ENCODE measurements at regions not wholly inside any gene's neighbourhood (a gene's known extent, or its start where the extent isn't known, plus 50 kb on each side); places are given as distances from the start of the nearest gene placed in this dataset.

DNA sequence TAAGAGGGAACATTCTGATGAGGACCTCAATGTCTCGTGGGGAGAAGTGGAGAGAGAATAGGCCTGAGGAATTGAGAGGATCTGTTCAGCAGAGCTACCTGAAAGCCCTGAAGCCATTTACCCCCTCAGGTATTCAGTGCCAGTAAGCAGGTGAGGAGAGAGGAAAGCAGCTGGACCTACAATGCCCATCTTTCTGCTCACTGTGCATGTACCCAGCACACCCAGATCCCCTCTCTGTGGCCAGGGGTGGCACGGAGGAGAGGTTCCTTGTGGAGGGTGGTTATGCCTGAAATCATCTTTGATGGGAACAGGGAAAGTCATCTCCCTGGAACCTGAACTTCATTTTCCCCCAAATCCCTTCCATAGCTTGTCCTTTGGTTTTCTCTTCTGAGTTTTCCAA lies 277.8 kb upstream of the B3GAT1 start:
- TF ChIP-seq, protein P1, sequence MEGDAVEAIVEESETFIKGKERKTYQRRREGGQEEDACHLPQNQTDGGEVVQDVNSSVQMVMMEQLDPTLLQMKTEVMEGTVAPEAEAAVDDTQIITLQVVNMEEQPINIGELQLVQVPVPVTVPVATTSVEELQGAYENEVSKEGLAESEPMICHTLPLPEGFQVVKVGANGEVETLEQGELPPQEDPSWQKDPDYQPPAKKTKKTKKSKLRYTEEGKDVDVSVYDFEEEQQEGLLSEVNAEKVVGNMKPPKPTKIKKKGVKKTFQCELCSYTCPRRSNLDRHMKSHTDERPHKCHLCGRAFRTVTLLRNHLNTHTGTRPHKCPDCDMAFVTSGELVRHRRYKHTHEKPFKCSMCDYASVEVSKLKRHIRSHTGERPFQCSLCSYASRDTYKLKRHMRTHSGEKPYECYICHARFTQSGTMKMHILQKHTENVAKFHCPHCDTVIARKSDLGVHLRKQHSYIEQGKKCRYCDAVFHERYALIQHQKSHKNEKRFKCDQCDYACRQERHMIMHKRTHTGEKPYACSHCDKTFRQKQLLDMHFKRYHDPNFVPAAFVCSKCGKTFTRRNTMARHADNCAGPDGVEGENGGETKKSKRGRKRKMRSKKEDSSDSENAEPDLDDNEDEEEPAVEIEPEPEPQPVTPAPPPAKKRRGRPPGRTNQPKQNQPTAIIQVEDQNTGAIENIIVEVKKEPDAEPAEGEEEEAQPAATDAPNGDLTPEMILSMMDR (IDR thresholded peaks at IDR 0.05; ENCODE audit: insufficient read depth, low read depth, low read length): no peak
- Histone ChIP-seq H3K4me3 (ENCODE audit: low read depth, low read length) (no peak overlapping the region), H3K36me3 (ENCODE audit: control insufficient read depth, insufficient read depth, low read length) (no peaks in the 10 kb centered on the region; the same call in 1 of the 2 replicates), H3K27me3 (ENCODE audit: control insufficient read depth, insufficient read depth, low read length) (no peaks in the 10 kb centered on the region)
- ChIA-PET CTCF (no interaction called here), POLR2A (no interaction called here)
- DNase-seq (ENCODE audit: low read depth): no peak

DNA sequence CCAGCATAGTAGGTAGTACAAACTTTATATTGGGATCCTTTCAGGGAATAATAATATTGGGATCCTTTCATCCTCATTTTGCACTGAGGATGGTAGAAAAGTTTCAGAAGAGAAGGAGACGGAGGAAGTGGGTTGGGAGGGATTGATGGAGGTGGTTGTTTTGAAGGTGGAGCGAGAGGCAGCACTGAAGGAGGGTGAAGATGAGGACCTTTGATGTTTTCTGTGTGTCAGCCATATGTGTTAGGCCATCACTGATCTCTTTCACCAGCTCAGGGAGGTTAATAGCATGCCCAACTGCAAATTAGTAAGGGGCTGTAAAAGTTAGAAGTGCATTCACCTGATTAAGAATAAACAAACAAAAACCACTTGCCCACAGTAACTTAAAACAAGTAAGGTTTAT lies 275.5 kb upstream of the B3GAT1 start:
- POLR2A ChIA-PET: no interaction called here
- Histone ChIP-seq H3K36me3 (ENCODE audit: control insufficient read depth, insufficient read depth, low read length) (no peaks in the 10 kb centered on the region; the same call in 1 of the 2 replicates), H3K27me3 (ENCODE audit: control insufficient read depth, insufficient read depth, low read length) (no peaks in the 10 kb centered on the region), H3K4me3 (ENCODE audit: low read depth, low read length) (no peak overlapping the region)
- TF ChIP-seq, protein P1 (IDR thresholded peaks at IDR 0.05; ENCODE audit: insufficient read depth, low read depth, low read length): no peak
- CTCF ChIA-PET: no interaction called here
- DNase-seq (ENCODE audit: low read depth): no peak

DNA sequence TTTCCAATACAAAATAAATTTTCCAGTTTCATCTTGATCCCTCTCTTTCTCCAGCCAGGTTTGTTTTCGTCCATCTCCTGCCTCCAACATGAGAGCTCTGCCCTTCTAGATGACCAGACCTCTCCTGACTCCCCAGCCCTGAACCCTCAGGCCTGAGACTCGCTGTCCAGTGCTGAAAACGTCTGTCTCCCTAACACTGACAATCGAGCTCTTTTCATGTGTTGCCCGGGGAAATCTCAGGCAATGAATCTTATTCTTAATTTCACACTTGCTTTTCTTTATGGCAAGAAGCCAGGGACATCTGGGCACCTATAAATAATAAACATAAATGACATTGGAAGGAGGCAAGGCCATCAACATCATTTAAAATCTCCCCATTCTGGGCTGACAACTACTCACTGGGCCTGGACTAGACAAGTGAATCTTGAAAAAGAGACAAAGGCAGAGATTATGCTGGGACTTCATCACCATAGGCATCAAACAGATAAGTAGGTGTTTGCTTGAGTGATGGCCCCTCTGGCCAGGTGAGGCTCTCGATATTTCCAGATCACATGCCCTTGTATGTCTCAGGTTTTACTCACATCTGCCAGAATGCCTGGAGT lies 274.5 kb upstream of the B3GAT1 start:
- Histone ChIP-seq H3K36me3 (ENCODE audit: control insufficient read depth, insufficient read depth, low read length) (no peaks in the 10 kb centered on the region; the same call in 1 of the 2 replicates), H3K4me3 (ENCODE audit: low read depth, low read length) (no peak overlapping the region), H3K27me3 (ENCODE audit: control insufficient read depth, insufficient read depth, low read length) (no peaks in the 10 kb centered on the region)
- ChIA-PET POLR2A (no interaction called here), CTCF (no interaction called here)
- DNase-seq (ENCODE audit: low read depth): no peak
- TF ChIP-seq, protein P1 (IDR thresholded peaks at IDR 0.05; ENCODE audit: insufficient read depth, low read depth, low read length): no peak

DNA sequence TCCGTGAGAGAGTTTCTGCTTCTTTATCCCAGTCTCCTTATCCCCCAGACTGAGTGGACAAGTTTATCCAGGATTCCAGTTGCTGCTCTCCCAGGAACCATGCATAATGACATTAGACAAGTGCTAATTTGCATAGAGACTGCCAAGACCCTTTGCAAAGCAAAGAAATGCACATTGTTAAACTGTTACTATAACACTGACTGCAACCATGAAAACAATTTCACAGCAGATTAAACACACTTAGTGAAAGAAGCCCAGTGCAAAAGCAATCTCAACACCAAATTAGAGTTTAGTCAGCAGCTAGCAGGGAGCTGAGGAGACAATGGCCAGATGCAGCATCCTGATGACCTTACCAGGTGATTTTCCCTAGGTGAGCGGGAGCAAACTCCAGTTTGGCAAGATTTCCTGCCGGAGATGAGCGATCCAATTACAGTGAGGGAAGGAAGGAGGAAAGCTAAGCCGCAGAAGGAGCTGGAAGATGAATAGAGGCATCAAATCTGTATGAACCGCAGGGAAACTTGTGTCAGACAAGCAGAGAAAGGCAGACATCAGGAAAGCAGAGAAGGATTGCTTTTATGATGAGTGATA lies 273.8 kb upstream of the B3GAT1 start:
- TF ChIP-seq, protein P1 (IDR thresholded peaks at IDR 0.05; ENCODE audit: insufficient read depth, low read depth, low read length): no peak
- ChIA-PET POLR2A (no interaction called here), CTCF (no interaction called here)

DNA sequence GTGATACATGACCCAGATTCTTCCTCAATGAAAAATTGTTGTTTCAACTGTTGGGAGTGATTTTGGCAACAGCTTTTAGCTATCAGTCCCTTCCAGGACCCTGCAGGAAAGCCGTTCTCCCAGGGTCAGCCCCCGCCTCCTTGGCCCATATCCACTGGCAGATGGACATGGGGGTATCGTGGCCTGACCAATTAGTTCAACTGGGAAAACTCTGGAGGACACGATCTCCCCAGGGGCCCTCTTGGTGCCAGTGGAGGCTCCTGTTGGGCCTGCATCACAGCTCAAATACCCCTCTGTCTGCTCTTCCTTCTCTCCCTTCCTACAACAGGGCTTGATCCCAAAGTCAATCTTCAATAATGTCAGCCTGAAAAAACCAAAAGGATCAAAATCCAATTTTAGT lies 272.5 kb upstream of the B3GAT1 start:
- ChIA-PET POLR2A (no interaction called here), CTCF (no interaction called here)

More for the DNA sequence above, 273.8 kb upstream of the B3GAT1 start:
- no peak for DNase-seq (ENCODE audit: low read depth)
- Histone ChIP-seq H3K27me3 (ENCODE audit: control insufficient read depth, insufficient read depth, low read length) (no peaks in the 10 kb centered on the region), H3K36me3 (ENCODE audit: control insufficient read depth, insufficient read depth, low read length) (no peaks in the 10 kb centered on the region; the same call in 1 of the 2 replicates), H3K4me3 (ENCODE audit: low read depth, low read length) (no peak overlapping the region)

More for the DNA sequence above, 272.5 kb upstream of the B3GAT1 start:
- H3K36me3 ChIP-seq (ENCODE audit: control insufficient read depth, insufficient read depth, low read length): no peaks in the 10 kb centered on the region; the same call in 1 of the 2 replicates
- TF ChIP-seq, protein P1 (IDR thresholded peaks at IDR 0.05; ENCODE audit: insufficient read depth, low read depth, low read length): no peak
- no peak overlapping the region for H3K4me3 ChIP-seq (ENCODE audit: low read depth, low read length)
- DNase-seq (ENCODE audit: low read depth): no peak
- H3K27me3 ChIP-seq (ENCODE audit: control insufficient read depth, insufficient read depth, low read length): no peaks in the 10 kb centered on the region

Measured in BJ (cell line).